HEK293 (cell line): ENCODE measurements at regions not wholly inside any gene's neighbourhood (a gene's known extent, or its start where the extent isn't known, plus 50 kb on each side); places are given as distances from the start of the nearest gene placed in this dataset.

ENCODE experiments used
- BCL11A ChIP-seq: fragments of 450-650 bp; formaldehyde crosslinking; IDR thresholded peaks from 2 replicates; pipeline ENCODE4 v1.5.1; 2016; ENCODE audit warnings: low read depth, missing biosample characterization, missing genetic modification characterization
- PRDM1 ChIP-seq: fragments of 450-650 bp; formaldehyde crosslinking; IDR thresholded peaks from 2 replicates; pipeline ENCODE4; 2016; ENCODE audit warnings: missing biosample characterization, missing genetic modification characterization
- YY1 ChIP-seq: fragments of 450-650 bp; formaldehyde crosslinking; IDR thresholded peaks from 2 replicates; pipeline ENCODE4 v1.5.1; 2018; ENCODE audit warnings: missing biosample characterization, missing genetic modification characterization
- ZEB2 ChIP-seq: fragments of 450-650 bp; formaldehyde crosslinking; IDR thresholded peaks from 2 replicates; pipeline ENCODE4 v1.5.1; 2016; ENCODE audit warnings: missing biosample characterization, missing genetic modification characterization
- ZIC2 ChIP-seq: fragments of 450-650 bp; formaldehyde crosslinking; IDR thresholded peaks from 2 replicates; pipeline ENCODE4 v1.5.1; 2016; ENCODE audit warnings: missing biosample characterization, missing genetic modification characterization
- ZNF248 ChIP-seq: fragments of 450-650 bp; formaldehyde crosslinking; IDR thresholded peaks from 2 replicates; pipeline ENCODE4 v1.5.1; 2017; ENCODE audit warnings: missing biosample characterization, missing genetic modification characterization
- ZNF302 ChIP-seq: fragments of 450-650 bp; formaldehyde crosslinking; IDR thresholded peaks from 2 replicates; pipeline ENCODE4 v1.5.1; 2016; ENCODE audit warnings: missing biosample characterization, missing genetic modification characterization, low read depth
- ZNF544 ChIP-seq: fragments of 450-650 bp; formaldehyde crosslinking; IDR thresholded peaks from 2 replicates; pipeline ENCODE4 v1.5.0; 2017; ENCODE audit warnings: missing biosample characterization, missing genetic modification characterization
- TF ChIP-seq, protein P1 (sequence below): fragments of 450-650 bp; formaldehyde crosslinking; IDR thresholded peaks from 2 replicates; pipeline ENCODE4 v1.5.1; 2016; ENCODE audit warnings: missing biosample characterization, missing genetic modification characterization

- no peak for TF ChIP-seq ZIC2
- TF ChIP-seq, protein P1, sequence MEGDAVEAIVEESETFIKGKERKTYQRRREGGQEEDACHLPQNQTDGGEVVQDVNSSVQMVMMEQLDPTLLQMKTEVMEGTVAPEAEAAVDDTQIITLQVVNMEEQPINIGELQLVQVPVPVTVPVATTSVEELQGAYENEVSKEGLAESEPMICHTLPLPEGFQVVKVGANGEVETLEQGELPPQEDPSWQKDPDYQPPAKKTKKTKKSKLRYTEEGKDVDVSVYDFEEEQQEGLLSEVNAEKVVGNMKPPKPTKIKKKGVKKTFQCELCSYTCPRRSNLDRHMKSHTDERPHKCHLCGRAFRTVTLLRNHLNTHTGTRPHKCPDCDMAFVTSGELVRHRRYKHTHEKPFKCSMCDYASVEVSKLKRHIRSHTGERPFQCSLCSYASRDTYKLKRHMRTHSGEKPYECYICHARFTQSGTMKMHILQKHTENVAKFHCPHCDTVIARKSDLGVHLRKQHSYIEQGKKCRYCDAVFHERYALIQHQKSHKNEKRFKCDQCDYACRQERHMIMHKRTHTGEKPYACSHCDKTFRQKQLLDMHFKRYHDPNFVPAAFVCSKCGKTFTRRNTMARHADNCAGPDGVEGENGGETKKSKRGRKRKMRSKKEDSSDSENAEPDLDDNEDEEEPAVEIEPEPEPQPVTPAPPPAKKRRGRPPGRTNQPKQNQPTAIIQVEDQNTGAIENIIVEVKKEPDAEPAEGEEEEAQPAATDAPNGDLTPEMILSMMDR (tag by site-specific recombination) = no peak
- TF ChIP-seq BCL11A (tag by site-specific recombination) = no peak
- no peak for TF ChIP-seq ZNF302 (tag by site-specific recombination)
- no peak for TF ChIP-seq ZNF248 (tag by site-specific recombination)
- no peak for TF ChIP-seq ZNF544
- no peak for TF ChIP-seq YY1 (tag by site-specific recombination)
- TF ChIP-seq ZEB2 (tag by site-specific recombination) = no peak
- TF ChIP-seq PRDM1 (tag by site-specific recombination) = no peak
These were observed 63.7 kb downstream of the ARL4C start for GRCh38 chr2:234433201-234433600.
